Gastrocnemius medialis (tissue), 4 donors: ENCODE measurements at regions not wholly inside any gene's neighbourhood (a gene's known extent, or its start where the extent isn't known, plus 50 kb on each side); places are given as distances from the start of the nearest gene placed in this dataset.

ENCODE experiments used
- POLR2A ChIP-seq, 2 donors: fragments of 450-650 bp; IDR thresholded peaks; one replicate each; pipeline ENCODE4 v1.6.1; 2017; ENCODE audit warnings: antibody characterized with exemption in 2 of 2, mild to moderate bottlenecking in 2 of 2, moderate library complexity in 2 of 2
- TF ChIP-seq, protein P1 (sequence below), 5 experiments: fragments of 450-650 bp in 3 of 5; fragments of 200-600 bp in 2 of 5; sonication (generic) in 2 of 5; IDR thresholded peaks in 4 of 5; conservative IDR thresholded peaks in 1 of 5; 1 replicate in 4 of 5; 2 replicates in 1 of 5; pipeline ENCODE4 v1.5.1; 2016 to 2019; ENCODE audit warnings: antibody characterized with exemption in 5 of 5, mild to moderate bottlenecking in 3 of 5, moderate library complexity in 3 of 5

- TF ChIP-seq, protein P1, sequence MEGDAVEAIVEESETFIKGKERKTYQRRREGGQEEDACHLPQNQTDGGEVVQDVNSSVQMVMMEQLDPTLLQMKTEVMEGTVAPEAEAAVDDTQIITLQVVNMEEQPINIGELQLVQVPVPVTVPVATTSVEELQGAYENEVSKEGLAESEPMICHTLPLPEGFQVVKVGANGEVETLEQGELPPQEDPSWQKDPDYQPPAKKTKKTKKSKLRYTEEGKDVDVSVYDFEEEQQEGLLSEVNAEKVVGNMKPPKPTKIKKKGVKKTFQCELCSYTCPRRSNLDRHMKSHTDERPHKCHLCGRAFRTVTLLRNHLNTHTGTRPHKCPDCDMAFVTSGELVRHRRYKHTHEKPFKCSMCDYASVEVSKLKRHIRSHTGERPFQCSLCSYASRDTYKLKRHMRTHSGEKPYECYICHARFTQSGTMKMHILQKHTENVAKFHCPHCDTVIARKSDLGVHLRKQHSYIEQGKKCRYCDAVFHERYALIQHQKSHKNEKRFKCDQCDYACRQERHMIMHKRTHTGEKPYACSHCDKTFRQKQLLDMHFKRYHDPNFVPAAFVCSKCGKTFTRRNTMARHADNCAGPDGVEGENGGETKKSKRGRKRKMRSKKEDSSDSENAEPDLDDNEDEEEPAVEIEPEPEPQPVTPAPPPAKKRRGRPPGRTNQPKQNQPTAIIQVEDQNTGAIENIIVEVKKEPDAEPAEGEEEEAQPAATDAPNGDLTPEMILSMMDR (IDR thresholded peaks at IDR 0.05 in 4 of 5, conservative IDR thresholded peaks at IDR 0.05 in 1 of 5): no peak
- TF ChIP-seq POLR2A (IDR thresholded peaks at IDR 0.05): no peak
These were observed 227.3 kb upstream of the TET2 start for GRCh38 chr4:104919406-104919805.
